Islet of Langerhans (tissue), 1 donor: ENCODE measurements at regions not wholly inside any gene's neighbourhood (a gene's known extent, or its start where the extent isn't known, plus 50 kb on each side); places are given as distances from the start of the nearest gene placed in this dataset.
"Not testable (repeated sequence)": the region's sequence is repeated elsewhere in the genome, so short reads cannot be mapped to it uniquely, and the experiment has no call there.

Source experiments
- FAIRE-seq: peaks from one replicate; lab custom pipeline; 2011; peaks lifted over from hg19 to GRCh38; lab: Jason Lieb, UNC

GRCh38 chr1:157460381-157460780, 91.9 kb downstream of the FCRL5 start:
- FAIRE-seq: no peak

DNA sequence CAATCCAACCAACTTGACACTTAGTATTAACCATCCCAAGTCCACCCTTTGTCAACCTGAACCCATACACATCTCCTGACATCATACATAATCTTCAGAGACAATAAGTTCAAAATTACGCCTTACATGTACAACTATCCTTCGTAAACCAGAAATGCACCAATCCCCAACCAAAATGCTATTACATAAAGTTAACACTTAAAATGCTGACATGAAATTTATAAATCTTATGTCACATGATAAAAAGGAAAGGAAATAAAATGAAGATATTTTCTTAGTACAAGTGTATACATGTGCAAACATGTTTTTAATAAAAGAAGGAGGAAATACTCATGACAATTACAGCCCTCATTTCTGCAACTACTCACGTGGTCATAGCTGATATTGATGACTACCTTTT, 95.0 kb downstream of the FCRL5 start:
- FAIRE-seq: no peak

DNA sequence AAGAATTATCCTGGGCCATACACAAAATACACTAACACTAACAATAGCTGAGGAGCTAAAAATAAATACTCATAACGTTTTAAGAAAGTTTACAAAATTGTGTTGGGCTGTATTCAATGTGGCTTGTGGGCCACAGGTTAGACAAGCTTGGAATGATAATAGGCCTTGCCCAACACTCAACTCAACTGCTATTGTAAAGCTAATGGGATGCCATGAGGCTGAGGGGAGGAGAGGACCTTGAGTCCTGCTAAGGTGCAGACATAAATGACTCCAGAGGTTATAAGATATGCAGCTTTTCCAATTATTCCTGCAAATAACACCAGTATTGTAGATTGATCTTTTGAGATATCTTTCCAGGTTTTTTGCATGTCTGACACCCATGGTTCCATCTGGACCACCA, 97.0 kb downstream of the FCRL5 start:
- FAIRE-seq: no peak

DNA sequence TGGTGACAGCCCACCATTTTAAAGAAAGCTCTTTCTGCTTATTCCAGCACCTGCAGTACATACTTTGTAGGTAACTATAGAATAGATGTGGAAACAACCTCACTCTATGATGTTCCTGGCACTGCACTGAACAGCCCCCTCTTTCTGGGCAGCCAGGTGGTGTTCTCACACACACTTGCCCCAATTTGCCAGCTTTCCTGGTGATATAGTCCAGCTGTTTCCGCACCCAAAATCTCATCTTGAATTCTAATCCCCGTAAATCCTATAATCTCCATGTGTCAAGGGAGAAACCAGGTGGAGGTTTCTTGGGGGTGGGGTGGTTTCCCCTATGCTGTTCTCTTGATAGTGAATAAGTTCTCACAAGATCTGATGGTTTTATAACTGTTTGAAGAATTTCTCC, 102.2 kb downstream of the FCRL5 start:
- FAIRE-seq: no peak

GRCh38 chr1:157448636-157449035, 103.7 kb downstream of the FCRL5 start:
- FAIRE-seq: no peak

GRCh38 chr1:157446356-157446755, 106.0 kb downstream of the FCRL5 start:
- not testable (repeated sequence) for FAIRE-seq

DNA sequence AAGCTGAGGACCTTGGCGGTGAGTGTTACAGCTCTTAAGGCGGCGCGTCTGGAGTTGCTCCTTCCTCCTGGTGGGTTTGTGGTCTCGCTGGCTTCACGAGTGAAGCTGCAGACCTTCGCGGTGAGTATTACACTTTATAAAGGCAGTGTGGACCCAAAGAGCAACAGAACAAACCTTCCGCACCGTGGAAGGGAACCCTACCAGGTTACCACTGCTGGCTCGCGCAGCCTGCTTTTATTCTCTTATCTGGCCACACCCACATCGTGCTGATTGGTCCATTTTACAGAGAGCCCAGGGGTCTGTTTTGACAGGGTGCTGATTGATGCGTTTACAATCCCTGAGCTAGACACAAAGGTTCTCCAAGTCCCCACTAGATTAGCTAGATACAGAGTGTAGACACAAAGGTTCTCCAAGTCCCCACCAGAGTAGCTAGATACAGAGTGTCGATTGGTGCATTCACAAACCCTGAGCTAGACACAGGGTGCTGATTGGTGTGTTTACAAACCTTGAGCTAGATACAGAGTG, 106.6 kb downstream of the FCRL5 start:
- not testable (repeated sequence) for FAIRE-seq

- FAIRE-seq: no peak
Observed at GRCh38 chr1:157442065-157442464, 110.2 kb downstream of the FCRL5 start.

DNA sequence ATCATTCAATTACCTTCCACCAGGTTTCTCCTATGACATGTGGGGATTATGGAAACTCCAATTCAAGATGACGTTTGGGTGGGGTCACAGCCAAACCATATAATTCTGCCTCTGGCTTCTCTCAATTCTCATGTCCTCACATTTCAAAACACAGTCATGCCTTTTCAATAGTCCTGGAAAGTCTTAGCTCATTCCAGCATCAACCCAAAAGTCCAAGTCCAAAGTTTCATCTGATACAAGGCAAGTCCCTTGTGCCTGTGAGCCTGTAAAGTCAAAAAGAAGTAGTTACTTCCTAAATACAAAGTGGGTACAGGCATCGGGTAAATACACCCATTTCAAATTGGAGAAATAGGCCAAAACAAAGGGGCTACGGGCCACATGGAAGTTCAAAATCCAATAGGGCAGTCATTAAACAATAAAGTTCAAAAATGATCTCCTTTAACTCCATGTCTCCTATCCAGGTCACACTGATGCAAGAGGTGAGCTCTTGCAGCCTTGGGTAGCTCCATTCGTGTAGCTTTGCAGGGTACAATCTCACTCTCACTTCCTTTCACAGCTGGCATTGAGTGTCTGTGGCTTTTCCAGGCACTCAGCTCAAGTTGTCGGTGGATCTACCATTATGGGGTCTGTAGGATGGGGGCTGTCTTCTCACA, 112.9 kb downstream of the FCRL5 start:
- no peak for FAIRE-seq

DNA sequence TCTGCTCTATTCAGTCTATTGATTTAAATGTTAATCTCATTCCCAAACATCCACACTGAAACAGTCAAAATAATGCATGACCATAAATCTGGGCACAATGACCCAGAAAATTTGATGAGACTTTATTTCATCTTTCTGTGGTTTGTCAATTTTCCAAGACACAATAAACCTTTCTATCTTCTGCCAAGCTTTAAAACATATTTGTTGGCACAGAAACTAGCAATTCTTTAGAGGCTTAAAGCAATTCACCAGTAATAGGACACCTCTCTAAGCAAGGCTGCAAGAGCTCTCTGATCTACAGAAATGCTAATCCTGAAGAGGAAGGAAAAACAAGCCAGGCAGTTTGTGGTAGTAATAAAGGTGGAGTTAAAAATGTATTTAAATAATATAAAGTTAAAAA, 113.7 kb downstream of the FCRL5 start:
- FAIRE-seq: no peak

GRCh38 chr1:157438146-157438545, 114.2 kb downstream of the FCRL5 start:
- FAIRE-seq: no peak

DNA sequence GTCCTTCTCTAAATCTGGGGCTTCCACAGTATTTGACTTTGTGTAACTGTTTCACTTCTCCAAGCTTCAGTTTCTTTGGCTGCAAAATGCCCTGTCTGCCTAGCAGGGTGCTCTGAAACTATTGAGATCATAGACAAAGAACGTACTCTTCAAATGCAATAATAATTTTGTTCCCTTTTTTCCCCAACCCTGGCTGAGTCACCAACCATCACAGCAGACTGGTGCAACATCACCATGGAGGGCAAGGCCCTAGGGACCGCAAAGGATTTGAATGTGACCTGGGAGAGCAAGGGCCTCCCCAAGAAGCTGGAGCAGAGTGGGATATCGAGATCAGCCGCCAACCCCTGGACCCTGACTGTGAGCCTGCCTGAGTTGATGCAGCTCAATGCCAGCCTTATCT, 115.0 kb downstream of the FCRL5 start:
- FAIRE-seq: no peak

- no peak for FAIRE-seq
Observed at GRCh38 chr1:157431751-157432150, 120.6 kb downstream of the FCRL5 start.

DNA sequence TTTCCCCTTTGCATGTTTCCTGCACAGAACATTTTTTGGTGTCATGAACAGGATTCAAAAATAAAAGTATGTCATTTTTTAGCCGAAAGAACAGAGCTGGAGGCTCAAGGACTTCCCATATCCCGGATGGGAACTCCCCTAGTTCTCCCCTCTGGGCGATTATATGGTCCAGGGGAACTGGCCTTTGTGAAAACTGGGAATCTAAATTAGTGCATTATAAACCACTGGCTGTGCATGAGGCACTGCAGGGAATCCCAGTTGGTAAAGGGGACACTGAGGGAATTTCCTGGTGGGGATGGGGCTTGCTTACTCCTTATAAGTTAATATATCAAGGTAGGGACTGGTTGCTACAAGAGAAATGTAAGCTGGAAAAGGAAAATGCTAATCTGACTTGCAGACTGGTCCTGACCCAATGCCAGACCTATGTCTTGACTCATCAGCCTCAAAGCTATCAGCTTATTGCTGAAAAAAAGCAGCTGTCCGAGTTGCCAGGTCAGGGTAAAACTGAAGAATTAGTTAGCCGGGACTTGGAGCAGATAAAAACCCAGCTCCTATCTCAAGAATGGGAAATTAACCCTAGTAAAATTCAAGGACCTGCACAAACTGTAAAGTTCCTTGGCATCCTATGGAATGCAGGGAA, 122.6 kb downstream of the FCRL5 start:
- no peak for FAIRE-seq

GRCh38 chr1:157423764-157424163, 128.6 kb downstream of the FCRL5 start:
- not testable (repeated sequence) for FAIRE-seq

GRCh38 chr1:157419845-157420542, 132.3 kb downstream of the FCRL5 start:
- FAIRE-seq: no peak

- no peak for FAIRE-seq
Observed at GRCh38 chr1:157418659-157419058, 133.7 kb downstream of the FCRL5 start.

DNA sequence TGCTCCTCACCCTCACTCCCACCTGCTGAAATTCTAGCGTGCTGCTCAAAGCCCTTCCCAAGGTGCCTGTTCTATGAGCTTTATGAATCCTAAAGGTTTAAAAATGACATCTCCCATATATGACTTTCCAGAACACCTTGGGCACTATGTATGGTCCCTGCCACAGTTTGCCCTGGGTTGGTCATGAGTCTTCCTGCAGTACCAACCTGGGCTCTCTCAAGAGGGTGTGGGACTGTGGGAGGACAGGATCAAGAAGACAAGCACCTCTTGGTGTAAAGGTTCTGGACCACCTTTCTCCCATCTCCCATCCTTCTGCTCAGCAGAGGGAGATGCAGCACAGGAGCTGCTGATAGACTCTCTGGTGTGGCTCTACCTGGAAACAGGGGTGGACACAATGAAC, 134.1 kb downstream of the FCRL5 start:
- no peak for FAIRE-seq

- no peak for FAIRE-seq
Observed at GRCh38 chr1:157415661-157416060, 136.7 kb downstream of the FCRL5 start.

DNA sequence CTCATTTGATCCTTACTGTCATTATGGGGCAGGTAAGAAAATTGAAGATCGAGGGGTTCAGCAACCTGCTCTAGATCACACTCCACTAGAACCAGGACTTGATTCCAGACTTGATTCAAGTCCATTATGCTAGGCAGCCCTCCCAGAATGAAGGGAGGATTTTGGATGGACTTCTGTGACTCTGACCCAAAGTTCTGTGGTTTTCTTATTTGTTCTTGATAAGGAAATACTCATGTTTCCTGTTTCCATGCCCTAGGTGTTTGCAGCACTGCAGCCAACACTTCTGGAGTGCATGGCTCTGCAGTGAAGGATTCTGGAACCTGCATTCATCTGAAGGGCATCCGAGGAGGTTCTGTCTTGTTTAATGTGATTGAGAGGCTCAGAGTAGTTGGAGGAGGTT, 140.0 kb downstream of the FCRL5 start:
- FAIRE-seq: no peak

DNA sequence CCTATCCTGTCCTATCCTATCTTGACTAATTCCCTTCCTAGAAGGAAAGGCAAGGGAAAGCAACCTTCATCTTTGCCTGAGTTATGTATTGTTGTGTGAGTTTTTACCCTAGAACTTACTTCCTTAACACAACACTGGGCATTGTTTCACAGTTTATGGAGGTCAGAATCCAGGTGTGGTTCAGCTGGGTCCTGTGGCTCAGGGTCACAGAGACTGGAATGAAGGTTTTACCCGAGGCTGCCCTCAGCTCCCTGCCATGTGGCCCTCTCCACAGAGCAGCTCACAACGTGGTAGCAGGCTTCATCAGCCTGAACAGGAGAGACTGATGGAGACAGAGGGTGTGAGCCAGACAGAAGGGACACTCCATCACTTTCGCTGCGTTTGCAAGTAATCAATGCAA, 140.5 kb downstream of the FCRL5 start:
- FAIRE-seq: no peak

DNA sequence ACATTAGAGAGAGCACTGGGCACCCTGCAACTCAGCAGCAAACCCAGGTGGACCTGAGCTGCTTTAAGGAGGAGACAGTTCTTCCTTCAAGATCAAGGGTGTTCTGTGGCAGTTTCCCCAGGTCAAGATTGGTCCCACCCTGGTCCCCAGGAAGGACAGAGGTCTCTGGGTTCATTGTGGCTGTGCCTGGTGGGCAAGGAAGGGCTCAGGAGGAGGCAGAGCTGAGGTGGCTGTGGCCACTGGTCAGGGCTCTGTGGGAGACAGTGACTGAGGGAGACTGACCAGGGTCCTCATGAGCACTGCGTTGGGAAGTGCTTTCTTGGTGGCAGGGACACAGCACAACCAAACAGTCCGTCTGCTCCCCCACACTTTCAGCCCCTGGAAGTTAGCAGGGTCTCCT, 141.3 kb downstream of the FCRL5 start:
- FAIRE-seq: no peak

DNA sequence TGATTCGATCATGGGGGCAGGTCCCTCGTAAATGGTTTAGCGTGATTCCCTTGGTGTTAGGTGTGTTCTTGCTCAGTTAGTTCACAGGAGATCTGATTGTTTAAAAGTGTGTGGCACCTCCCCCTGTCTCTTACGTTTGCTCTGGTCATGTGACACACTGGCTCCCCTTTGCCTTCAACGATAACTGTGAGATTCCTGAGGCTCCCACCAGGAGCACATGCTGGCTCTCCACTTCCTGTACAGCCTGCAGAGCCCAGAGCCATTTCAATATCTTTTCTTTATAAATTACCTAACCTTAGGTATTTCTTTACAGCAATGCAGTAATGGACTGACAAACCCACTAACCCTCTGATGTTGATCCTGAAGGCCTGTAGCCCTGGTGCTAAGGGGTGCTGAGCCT, 141.9 kb downstream of the FCRL5 start:
- no peak for FAIRE-seq

DNA sequence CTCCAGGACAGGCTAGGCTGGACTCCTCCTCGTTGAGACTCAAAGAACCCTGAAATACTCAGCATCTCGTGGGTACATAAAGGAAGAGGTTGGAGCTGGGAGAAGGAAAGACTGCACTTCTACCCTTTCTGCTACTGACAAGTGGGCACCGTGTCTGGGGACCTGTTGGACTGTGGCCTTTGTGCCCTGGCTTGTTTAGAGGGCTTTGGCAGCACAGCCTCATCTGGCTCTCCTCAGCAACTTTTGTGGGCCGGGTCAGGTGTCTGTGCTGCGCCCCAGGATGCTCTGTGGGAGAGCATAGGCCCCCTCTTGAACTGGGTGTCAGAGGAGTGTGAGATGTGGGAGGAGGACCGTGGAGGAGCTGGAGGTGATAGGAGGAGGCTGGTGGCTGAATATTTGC, 142.4 kb downstream of the FCRL5 start:
- FAIRE-seq: no peak
